Mesothelial cell of epicardium (in vitro differentiated cells): ENCODE measurements at regions not wholly inside any gene's neighbourhood (a gene's known extent, or its start where the extent isn't known, plus 50 kb on each side); places are given as distances from the start of the nearest gene placed in this dataset. TPM values are rescaled to one million over a fixed set of nuclear protein-coding genes. Genes with fewer than 3 reads are reported as not detected.

Experiments used
- DNase-seq, 2 experiments: peaks; one replicate each; pipeline ENCODE4 v3.0.0; 2021; ENCODE audit warnings: low spot score in 2 of 2; ENCODE audit not compliant: unreplicated experiment in 2 of 2
- H3K27ac Mint-ChIP-seq: 2 replicates; pipeline ENCODE4 v1.8.0; 2021; ENCODE audit warnings: mixed read lengths
- H3K27me3 Mint-ChIP-seq: 2 replicates; pipeline ENCODE4 v1.8.0; 2021; ENCODE audit warnings: low read depth, mixed read lengths
- H3K36me3 Mint-ChIP-seq: 2 replicates; pipeline ENCODE4 v1.8.0; 2021; ENCODE audit warnings: mixed read lengths
- H3K4me1 Mint-ChIP-seq: 2 replicates; pipeline ENCODE4 v1.8.0; 2021; ENCODE audit warnings: mixed read lengths
- H3K4me3 Mint-ChIP-seq: 2 replicates; pipeline ENCODE4 v1.8.0; 2021; ENCODE audit warnings: mild to moderate bottlenecking, moderate library complexity, mixed read lengths
- H3K9me3 Mint-ChIP-seq: 2 replicates; pipeline ENCODE4 v1.8.0; 2021; ENCODE audit warnings: mixed read lengths
- CTCF ChIP-seq: fragments of 200-600 bp; sonication (generic); IDR thresholded peaks from one replicate; pipeline ENCODE4 v1.5.0; 2021; ENCODE audit warnings: antibody characterized with exemption; ENCODE audit not compliant: unreplicated experiment
- microRNA-seq: library from miRNA; unstranded; fragments of <30 nt; microRNA quantifications from one replicate; pipeline ENCODE4 v1.2.0, GENCODE V29; 2021; ENCODE audit warnings: inconsistent platforms, mixed read lengths

- no peak for DNase-seq
- peaks cover 14% of the 10 kb centered on the region for H3K27me3 Mint-ChIP-seq
- H3K36me3 Mint-ChIP-seq = no peaks in the 10 kb centered on the region
- H3K9me3 Mint-ChIP-seq = no peaks in the 10 kb centered on the region
- peaks cover 26% of the 10 kb centered on the region for H3K4me1 Mint-ChIP-seq
- H3K4me3 Mint-ChIP-seq = no peak overlapping the region
- TF ChIP-seq CTCF = no peak
- no peak overlapping the region for H3K27ac Mint-ChIP-seq
Measured at GRCh38 chr2:207475546-207475945, 54.2 kb upstream of the CREB1 start.

- no peak overlapping the region for H3K4me3 Mint-ChIP-seq
- no peak overlapping the region for H3K27ac Mint-ChIP-seq
- DNase-seq = no peak
- no peaks in the 10 kb centered on the region for H3K36me3 Mint-ChIP-seq
- no peaks in the 10 kb centered on the region for H3K9me3 Mint-ChIP-seq
- H3K4me1 Mint-ChIP-seq = peaks cover 32% of the 10 kb centered on the region
- peaks cover 13% of the 10 kb centered on the region for H3K27me3 Mint-ChIP-seq
- no peak for TF ChIP-seq CTCF
Measured at GRCh38 chr2:207477896-207478295, 51.9 kb upstream of the CREB1 start.

- TF ChIP-seq CTCF = no peak
- Mint-ChIP-seq H3K4me3 (no peak overlapping the region), H3K27me3 (peaks cover 17% of the 10 kb centered on the region), H3K27ac (no peak overlapping the region), H3K36me3 (no peaks in the 10 kb centered on the region), H3K4me1 (peaks cover 35% of the 10 kb centered on the region), H3K9me3 (no peaks in the 10 kb centered on the region)
- DNase-seq = no peak
Measured at GRCh38 chr2:207478572-207478971, 51.2 kb upstream of the CREB1 start.

GRCh38 chr2:207479198-207479785 is 50.5 kb upstream of the CREB1 start:
- H3K4me1 Mint-ChIP-seq = peaks cover 41% of the 10 kb centered on the region
- H3K4me3 Mint-ChIP-seq = no peak overlapping the region
- H3K36me3 Mint-ChIP-seq = no peaks in the 10 kb centered on the region
- DNase-seq = no peak
- no peaks in the 10 kb centered on the region for H3K9me3 Mint-ChIP-seq
- peaks cover 17% of the 10 kb centered on the region for H3K27me3 Mint-ChIP-seq
- TF ChIP-seq CTCF = no peak
- no peak overlapping the region for H3K27ac Mint-ChIP-seq

Small RNA genes in the stretch of these regions (microRNA-seq; reads per million reads assigned to microRNA genes)
- gene MIR1302-4 = not detected
